ENCODE measurements at regions not wholly inside any gene's neighbourhood (a gene's known extent, or its start where the extent isn't known, plus 50 kb on each side); places are given as distances from the start of the nearest gene placed in this dataset.

DNA sequence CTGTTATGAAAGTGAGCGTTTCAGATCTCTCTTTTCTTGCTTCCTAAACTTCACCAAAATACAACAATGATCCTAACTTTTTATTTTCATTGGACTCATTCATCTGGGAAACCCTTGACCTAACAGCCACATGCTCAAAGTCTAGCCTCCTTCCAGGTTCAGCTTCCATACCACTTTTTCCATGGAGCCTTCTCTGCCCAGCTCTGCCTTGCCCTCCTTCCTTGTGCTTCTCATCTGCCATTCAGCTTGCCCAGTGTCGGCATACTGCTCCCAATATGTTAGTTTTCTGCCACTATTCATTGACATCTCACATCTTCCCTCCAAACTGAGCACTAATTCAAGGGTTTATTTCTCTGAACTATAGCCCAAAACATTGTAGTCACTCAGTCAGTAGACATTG is 214.7 kb downstream of the RAD51AP2 start:
- DNase-seq (ENCODE audit: low read depth) = no peak

DNA sequence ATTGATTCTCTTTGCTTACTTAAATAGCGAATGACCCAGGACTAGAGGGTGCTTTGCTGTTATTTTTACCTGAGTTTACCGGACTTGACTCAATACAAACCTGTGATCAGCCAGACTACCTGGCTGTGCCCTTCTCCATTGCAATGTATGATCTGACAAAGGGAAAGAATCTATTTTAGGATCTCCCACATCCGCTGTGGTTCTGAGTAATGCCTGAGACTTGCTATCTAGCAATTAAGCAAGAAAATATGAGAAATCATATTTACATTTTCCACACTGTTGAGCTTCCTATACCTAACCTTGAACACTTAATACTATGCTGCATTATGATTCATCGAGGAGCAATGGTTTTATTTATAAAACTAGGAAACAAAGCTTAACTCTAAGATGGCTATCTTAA is 215.2 kb downstream of the RAD51AP2 start:
- no peak for DNase-seq (ENCODE audit: low read depth)

DNA sequence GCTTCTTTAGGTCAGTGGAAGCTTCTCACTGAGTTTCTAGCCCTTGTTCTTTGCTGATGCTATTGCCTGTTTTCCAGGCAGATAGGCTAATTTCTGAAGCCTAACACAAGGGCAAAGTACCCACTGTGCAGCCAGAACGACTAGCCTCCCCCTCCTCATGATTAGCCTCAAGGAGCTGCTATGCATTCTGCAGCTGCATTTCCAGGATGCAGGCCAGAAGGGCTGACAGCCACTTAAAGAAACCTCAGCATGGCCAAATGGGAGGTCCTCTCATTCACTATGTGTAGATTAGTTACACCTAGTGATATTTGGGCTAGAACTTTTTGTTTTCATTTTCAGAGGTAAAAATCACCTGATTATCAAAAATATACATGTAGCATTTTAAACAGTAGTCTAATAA is 216.0 kb downstream of the RAD51AP2 start:
- no peak for DNase-seq (ENCODE audit: low read depth)

DNA sequence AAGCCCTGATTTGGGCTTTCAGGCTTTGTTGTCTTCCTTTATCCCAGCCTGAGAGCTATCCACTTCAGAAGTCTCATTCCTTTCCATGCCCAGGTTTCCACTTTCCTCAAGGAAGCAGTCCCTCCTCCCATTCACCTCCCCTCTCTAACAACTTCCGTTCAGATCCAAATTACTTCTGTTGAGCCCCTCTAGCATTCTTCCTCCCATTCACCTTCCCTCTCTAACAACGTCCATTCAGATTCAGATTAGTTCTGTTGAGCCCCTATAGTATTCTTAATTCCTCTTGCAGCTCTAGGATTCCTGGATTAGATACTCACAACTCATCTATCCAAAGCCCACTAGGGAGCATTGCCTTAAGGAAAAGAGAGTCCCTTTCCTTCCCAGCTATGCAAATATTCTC is 216.8 kb downstream of the RAD51AP2 start:
- no peak for DNase-seq (ENCODE audit: low read depth)

DNA sequence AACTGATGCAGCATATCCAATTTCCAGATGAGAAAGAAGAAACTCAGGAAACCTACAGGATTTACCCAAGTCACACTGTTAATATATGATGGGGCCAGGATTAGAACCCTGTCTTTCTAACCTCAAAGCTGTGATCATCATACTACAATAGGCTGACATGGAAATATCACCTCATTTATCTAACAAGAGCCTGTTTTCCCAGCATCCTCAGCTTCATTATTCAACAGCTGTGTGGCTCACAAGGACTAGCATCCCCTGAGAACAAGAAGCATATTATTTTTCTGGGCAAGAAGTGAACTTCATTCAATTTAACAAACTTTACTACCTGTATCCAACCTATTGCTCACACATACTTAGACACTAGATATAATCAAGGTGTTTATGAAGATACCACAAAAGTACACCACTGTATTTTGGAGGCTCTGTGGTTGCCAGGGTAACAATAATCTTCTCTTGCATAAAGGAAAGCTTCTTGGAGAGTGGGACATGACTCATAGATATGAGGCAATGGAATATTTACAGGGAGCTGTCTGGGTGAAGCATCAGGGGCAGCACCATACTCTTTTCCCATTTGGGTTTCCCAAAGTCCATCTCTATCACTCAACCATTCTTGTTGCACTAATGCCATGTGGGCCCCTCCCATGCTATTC is 218.2 kb downstream of the RAD51AP2 start:
- no peak for DNase-seq (ENCODE audit: low read depth)

DNA sequence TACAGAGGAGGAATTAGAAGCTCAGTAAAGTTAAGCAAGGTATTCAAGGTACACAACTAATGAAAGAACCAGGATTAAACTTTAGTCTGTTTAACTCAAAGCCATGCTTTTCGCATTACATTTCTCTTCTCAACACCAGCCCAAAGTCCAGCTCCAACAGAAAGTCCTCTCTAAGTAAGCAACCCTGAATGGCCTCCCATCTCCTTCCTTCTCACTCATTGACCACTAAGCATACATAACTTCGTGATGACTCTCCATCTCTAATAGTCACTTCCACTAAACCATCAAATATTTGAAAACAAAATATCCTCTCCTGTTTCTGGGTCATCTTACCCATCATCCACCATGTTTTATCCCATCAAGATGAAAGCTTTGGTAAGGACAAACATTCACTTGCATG is 219.8 kb downstream of the RAD51AP2 start:
- DNase-seq (ENCODE audit: low read depth) = no peak

DNA sequence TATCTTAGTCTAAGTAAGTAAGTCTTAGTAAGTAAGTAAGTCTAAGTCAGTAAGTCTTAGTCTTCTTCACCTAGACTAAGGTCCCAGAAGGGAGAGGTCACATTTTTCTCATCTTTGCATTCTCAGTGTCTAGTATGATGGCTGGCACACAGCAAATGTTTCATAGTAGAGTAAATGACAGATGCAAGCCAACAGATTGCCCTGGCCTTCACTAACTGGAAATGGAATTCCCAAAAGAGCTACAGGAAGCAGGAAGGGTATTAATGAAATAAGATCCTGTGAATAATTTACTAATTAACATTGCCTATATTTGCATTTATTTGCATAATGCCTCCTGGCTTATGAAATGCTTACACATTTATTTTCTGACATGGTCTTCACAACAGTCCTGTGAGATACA is 221.6 kb downstream of the RAD51AP2 start:
- DNase-seq (ENCODE audit: low read depth) = no peak

DNA sequence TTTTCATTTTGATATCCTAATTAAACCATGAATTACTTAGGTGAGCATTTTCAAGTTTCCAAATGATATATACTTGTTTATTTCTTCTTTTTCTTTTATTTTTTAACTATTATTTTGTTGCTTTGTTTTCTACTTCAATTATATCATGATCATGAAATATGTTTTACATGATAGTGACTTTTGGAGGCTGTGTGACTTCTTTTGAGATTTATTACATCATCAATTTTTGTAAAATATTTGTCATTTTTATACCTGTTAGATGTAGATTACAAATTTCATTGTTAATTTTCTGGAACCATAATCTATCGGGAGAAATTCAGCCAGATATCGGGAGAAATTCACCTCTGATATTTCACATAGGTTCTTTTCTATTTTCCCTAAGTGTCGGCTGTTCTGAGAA is 228.6 kb downstream of the RAD51AP2 start:
- no peak for DNase-seq (ENCODE audit: low read depth)

DNA sequence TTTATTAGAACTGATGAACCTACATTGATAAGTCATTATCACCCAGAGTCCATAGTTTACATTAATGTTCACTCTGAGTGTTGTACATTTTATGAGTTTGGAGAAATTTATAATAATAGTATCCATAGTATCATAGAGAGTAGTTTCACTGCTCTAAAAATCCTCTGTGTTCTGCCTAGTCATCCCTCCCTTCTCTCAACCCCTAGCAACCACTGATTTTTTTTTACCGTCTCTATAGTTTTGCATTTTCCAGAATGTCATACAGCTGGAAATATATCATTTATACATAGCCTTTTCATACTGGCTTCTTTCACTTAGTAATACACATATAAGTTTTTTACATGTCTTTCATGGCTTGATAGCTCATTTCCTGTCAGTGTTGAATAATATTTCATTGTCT is 231.1 kb downstream of the RAD51AP2 start:
- no peak for DNase-seq (ENCODE audit: low read depth)

DNA sequence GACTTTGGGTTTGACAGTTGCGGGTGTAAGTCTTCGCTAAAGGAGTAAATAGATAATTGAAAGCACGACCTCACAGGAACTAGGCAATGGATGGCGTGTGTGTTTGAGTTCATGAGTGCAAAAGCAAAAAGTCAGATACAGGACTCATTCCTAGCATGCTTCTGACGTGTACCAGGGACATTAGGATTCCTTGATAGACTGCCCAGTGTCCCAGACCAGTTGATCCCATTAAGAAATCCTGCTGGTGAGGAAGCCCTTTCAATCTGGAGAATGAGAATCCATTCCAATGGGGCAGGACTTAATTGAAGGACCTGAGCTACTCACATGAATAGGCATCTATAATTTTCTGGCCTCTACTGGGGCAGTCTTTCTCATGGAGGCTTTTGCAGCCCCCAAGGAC is 235.4 kb downstream of the RAD51AP2 start:
- no peak for DNase-seq (ENCODE audit: low read depth)

DNA sequence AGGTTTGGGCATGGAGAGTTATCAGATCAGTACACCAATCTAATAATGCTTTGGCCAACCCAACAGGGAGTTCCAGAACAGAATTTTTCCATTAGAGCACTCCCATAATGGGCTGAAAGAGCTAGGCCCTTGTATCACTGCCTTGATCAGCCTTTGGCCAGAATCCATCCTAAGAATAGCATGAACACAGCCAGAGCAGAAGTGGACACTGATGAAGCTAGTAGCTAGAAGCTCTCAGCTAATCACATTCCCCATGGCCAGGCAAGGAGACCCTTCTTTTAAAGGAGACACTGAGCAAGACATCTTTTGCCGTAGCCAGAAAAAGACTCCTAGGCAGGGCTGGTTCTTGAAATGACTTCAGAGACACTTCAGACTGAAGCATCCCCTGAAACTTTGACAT is 236.0 kb downstream of the RAD51AP2 start:
- DNase-seq (ENCODE audit: low read depth) = no peak

DNA sequence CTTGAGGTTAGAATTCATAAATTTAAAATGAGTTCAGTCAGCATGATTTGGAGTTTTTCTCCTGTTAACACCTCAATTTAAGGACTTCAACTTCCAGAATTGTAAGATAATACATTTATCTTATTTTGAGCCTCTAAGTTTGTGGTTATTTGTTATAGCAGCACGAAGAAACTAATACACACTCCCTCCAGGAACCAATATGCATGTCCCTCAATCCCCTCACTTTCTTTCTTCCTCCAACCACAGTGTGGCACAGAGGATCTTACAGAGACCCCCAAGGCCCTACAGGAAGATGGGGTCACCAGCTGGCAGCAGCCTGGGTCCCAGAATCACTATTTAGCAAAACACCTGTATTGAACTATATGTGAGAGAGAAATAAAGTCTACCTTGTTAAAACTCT is 242.0 kb downstream of the RAD51AP2 start:
- no peak for DNase-seq (ENCODE audit: low read depth)

DNA sequence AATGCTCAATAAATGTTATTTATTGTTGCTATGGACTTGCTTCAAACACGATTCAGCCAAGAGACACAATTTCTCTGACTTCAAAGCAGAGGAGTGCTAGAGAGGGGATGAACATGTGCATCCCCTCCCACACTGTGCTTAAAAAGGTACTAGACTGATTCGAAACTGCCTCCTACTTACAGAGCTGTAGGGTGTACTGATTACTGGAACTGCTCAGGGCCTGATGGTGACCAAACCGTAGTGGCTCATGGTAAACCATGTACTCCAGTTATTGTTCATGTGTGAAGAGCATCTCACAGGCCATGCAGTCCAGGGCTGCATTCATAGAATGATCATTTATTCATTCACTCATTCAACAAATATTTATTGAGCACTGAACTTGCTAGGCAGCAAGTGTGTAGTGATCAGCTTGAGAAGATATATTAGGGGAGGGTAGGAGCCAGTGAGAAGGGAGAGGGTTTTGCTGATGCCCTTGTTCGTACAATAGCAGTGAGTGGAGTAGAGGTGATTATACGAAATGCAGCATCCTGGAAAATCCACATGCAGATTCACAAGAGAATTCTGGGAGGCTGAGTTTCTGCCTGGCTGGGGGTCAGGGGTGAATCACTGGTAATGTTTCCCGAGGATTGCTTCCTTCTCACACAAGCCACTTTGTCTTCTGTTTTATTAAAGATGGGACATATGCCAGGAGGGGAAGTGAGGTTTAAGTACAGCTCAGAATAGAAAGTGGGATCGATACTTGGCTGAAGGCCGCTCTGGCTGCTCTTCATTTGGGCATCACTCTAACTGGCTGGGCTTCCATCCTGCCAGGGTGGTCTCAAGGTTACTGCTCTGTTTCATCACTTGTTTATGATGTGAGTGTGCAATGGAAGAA is 245.4 kb downstream of the RAD51AP2 start:
- no peak for DNase-seq (ENCODE audit: low read depth)

DNA sequence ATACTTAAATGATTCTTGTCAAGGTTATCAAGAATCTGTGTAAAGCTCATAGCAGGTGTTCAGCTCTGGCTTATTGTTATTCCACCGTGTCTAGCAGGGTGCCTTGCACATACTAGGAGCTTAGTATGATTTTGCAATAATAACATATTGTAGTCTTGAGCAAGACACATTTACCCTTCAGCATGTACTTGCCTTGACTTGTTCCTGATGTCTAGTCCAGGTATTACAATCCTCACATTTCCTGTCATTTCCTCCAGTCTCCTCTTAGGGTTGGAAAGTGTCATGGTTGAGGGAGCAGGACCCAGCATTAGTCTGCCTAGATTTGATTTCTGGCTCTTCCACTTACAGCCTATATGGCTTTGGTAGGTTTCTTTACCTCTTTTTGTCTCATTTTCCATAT is 246.1 kb downstream of the RAD51AP2 start:
- DNase-seq (ENCODE audit: low read depth) = no peak

DNA sequence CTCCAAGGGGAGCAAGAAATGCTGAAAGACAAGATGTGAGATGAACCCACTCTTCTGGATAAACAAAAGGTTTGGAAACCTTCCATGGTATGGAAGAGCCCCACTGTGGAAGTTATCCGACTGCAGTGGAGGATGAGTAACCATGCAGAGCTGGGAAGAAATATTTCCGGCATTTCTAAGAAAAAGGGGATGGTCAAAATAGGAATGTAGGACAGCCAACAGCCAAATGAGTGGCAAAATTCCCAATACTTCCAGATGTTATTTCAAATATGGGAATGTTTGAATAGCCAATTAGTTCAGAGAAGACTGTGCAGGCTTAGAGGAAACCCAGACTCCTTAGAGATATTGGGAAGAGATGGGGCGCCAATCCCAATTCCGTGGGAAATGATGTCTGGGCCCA is 246.8 kb downstream of the RAD51AP2 start:
- DNase-seq (ENCODE audit: low read depth) = no peak

DNA sequence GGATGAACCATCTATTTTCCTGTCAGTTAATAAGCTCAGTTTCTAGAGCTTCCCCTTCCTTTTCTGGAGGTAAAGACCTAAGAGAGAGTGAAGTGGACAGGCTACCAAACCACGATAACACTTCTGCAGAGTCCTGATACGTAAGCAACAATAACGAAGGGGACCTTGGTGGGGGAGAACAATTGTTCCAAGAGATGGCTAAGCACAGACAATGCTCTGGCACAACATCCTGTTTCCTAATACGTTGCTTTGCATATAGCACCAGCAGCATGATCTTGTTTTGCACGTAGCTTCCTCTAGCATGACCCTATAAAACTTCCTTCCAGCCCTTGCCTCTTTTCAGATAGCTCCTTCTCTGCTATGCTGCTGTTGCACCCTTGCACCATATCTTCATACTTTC is 247.3 kb downstream of the RAD51AP2 start:
- no peak for DNase-seq (ENCODE audit: low read depth)

DNA sequence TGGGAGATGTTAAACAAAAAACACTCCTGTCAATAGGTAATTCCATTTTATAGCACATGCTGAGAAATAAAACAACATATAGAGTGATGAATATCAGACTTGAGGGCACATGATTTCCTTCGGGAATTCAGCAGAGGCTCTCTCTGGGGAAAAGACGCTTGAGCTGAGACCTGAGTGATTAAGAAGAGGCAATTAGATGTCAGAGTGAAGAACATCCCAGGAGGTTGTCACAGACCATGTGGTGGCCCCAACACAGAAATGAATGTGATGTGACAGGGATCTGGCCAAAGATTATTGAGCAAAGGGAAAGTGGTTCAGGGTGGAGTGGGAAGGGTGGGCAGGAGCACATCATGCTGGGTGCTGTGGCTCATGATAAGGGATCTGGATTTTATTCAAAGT is 254.7 kb downstream of the RAD51AP2 start:
- DNase-seq (ENCODE audit: low read depth) = no peak

DNA sequence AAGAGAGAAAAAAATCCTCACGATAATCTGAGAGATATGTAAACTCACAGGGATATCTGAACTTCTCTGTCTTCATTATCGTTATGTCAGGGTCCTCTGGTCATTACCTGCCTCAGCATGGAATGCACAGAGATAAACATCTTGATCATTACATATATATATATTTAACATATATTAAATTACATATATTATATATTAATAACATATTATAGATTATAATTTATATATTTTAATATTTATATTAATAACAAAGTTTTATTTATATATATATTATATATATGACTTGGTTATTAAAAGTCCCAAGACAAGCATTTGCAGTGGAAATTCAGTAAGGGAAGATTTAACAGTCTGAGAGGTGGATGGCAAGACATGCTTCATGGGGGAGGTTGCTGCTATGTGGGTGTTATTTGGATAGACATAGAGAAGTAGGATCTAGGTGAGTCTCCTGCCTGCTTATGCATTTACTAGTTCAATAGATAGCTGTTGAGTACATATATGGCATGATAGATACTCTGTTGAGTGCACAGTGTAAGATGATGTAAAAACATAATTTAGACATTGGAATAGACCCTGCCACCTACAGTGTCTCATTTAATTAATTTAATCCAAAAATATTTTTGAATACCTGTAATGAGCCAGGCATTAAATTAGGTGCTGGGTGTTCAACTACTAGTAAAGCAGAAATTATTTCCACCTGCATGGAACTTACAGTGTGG is 255.2 kb downstream of the RAD51AP2 start:
- DNase-seq (ENCODE audit: low read depth) = no peak

DNA sequence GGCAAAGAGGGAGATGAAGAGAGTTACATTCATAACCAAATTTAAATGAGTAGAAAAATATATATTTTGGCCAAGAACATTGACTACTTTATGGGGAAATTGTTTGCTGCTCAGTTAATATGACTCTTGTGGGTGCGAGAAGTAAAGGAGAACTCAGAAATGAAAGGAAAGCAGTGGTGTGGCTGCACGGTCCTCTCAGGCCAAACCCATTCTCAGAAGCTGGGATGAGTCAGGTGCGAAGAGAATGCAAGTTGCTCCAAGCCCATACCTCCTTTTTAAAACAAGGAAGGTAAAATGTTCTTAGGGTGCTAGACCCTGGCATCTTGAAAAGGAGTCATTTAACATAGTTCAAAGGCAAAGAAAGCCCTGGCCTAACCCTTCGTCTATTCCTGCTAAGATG is 258.6 kb downstream of the RAD51AP2 start:
- DNase-seq (ENCODE audit: low read depth) = no peak

DNA sequence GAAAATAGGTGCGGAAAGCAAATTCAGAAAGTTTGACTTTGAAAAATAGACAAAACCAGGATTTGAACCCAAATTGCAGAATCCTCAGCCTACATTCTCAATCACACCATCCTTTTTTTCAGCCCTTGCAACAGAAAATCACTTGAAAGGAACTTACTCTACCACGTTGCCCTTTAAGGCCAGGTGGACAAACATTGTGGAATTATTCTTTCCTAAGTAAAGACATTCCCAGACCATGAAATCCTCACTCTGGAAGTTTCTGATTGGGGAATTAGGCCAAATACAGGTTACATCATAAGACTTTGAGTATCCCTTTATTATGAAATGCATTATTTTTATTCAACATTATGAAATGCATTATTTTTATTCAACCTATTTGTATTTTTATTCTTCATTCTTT is 259.4 kb downstream of the RAD51AP2 start:
- DNase-seq (ENCODE audit: low read depth) = no peak

DNA sequence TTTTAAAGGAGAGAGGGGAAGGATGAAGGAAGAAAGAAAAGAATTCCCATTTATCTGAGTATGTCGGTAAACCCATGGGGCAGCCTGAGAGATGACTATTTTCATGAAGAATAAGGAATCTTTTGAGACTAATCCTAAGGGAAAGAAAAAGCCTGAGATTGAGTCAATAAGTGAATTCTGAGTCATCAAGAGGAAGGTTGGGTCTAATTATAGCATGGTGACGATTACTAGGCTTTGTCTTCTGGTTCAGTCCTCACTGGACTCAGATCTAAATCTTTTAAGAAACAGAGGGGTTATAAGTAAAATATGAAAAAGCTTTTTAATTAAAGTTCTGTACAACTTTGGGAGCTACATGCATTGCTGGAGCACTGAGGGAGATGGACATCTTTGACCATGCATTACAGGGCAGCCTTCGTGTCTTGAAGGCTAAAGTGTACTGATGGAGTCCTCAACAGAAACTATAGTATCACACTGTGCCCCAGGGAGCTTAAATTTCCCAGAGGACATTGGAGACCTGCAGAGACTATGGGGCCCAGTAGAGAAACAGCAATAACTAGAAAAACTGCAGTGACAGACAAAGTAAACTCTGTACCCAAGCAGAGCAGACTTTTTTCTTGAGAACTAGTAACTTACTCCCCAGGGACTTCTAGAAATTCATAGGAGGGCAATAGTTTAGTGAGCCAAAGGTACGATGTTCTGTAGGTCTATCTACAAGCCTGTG is 260.9 kb downstream of the RAD51AP2 start:
- DNase-seq (ENCODE audit: low read depth) = no peak

DNA sequence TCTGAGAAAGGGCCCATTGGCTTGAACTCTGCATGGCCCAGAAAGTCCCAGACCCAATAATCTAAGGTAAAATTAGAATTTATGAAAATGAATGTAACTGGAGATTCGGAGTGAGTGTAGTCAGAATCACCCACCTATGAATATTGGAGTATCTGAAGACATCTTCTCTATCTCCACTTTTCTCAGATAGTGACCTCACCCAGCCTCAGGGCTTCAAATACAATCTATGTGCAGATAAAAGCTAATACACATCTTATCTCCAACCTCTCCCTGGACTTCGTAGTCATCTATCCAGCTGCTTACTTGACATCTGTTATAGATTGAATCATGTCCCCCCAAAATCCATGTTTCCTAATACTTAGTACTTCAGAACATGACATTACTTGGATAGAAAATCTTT is 263.2 kb downstream of the RAD51AP2 start:
- no peak for DNase-seq (ENCODE audit: low read depth)

DNA sequence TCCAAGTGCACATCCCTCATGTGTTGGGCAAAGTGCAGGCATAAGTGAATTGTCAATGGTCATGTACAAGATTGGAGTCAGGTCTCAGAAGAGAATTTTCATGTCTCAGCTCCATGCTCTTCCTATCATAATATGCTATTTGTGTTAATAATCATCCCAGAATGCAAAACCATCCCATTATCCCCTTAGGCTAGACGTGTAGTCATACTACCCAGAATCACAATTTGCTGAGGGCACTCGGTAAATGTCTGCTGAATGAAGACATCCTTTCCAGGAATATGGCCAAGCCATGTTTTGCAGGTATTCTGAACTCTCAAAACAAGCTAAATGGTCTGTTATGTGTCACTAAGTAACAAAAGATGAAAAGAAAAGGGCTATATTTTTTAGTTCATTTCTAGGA is 263.8 kb downstream of the RAD51AP2 start:
- DNase-seq (ENCODE audit: low read depth) = no peak

Measured in stimulated activated CD4-positive, alpha-beta T cell treated with anti-CD3 and anti-CD28 coated beads, Interleukin-2, amount 100 ng/mL, for 4 hours (primary cell).